ENCODE measurements at regions not wholly inside any gene's neighbourhood (a gene's known extent, or its start where the extent isn't known, plus 50 kb on each side); places are given as distances from the start of the nearest gene placed in this dataset.

GRCh38 chr1:101451888-101452287, 215.1 kb downstream of the S1PR1 start:
- WGBS, 2 donors = 81 to 88% methylated on average over 6 of the region's 6 CpGs
- Histone ChIP-seq H3K4me3 (replicated peaks in 1 of 3) (no peak overlapping the region), H3K4me1 (no peaks in the 10 kb centered on the region), H3K9me3 (no peaks in the 10 kb centered on the region), H3K27ac (no peak overlapping the region), H3K36me3 (no peaks in the 10 kb centered on the region), H3K27me3 (no peaks in the 10 kb centered on the region)
- no peak for DNase-seq
- intact Hi-C loops (cut with DNase I) = no loop called here
- no peak for TF ChIP-seq POLR2A (IDR thresholded peaks at IDR 0.05)
- TF ChIP-seq, protein P1, sequence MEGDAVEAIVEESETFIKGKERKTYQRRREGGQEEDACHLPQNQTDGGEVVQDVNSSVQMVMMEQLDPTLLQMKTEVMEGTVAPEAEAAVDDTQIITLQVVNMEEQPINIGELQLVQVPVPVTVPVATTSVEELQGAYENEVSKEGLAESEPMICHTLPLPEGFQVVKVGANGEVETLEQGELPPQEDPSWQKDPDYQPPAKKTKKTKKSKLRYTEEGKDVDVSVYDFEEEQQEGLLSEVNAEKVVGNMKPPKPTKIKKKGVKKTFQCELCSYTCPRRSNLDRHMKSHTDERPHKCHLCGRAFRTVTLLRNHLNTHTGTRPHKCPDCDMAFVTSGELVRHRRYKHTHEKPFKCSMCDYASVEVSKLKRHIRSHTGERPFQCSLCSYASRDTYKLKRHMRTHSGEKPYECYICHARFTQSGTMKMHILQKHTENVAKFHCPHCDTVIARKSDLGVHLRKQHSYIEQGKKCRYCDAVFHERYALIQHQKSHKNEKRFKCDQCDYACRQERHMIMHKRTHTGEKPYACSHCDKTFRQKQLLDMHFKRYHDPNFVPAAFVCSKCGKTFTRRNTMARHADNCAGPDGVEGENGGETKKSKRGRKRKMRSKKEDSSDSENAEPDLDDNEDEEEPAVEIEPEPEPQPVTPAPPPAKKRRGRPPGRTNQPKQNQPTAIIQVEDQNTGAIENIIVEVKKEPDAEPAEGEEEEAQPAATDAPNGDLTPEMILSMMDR (IDR thresholded peaks at IDR 0.05) = no peak

DNA sequence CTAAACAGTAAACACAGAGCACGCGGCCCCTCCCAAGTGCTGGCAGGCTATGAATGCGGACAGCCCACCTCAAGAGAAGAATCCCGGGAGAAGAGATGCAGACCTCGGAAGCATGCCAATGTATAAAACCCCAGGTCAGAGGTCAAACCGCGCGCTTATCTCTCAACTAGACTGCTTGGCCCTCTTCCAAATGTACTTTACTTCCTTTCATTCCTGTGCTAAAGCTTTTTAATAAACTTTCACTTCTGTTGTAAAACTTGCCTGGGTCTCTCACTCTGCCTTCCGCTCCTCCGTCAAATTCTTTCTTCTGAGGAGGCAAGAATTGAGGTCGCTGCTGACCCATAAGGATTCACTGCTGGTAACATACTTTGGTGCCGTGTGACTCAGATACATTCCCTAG, 216.0 kb downstream of the S1PR1 start:
- no peaks in the 10 kb centered on the region for H3K27me3 ChIP-seq
- H3K4me3 ChIP-seq (replicated peaks in 1 of 3) = no peak overlapping the region
- H3K9me3 ChIP-seq = no peaks in the 10 kb centered on the region
- no peaks in the 10 kb centered on the region for H3K4me1 ChIP-seq
- TF ChIP-seq POLR2A (IDR thresholded peaks at IDR 0.05) = no peak
- TF ChIP-seq, protein P1 (IDR thresholded peaks at IDR 0.05) = no peak
- no peaks in the 10 kb centered on the region for H3K36me3 ChIP-seq
- 76 to 82% methylated on average over 12 of the region's 12 CpGs for WGBS, 2 donors
- intact Hi-C loops (cut with DNase I) = no loop called here
- no peak for DNase-seq
- H3K27ac ChIP-seq = no peak overlapping the region

DNA sequence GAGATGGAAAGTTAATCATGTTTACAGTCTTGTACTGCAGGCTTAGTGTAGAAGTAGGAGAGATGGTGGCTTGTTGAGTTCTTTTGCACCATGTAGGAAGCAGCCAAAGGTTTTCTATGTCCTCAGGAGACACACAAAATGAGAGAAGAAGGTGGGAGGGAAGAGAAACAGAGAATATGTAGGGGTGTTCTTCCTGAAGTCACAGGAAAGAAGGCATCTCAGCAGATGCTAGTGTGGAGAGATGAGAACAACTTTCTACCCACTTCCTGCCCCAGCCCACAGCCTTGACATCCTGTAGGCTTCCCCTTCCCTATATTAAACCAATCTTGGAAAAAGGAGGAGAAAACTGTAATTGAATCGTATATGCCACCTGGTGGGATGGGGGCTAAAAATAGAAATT, 217.0 kb downstream of the S1PR1 start:
- WGBS, 2 donors = 72 to 74% methylated on average over 1 of the region's 1 CpG
- no peak overlapping the region for H3K27ac ChIP-seq
- TF ChIP-seq, protein P1 (IDR thresholded peaks at IDR 0.05) = no peak
- TF ChIP-seq POLR2A (IDR thresholded peaks at IDR 0.05) = no peak
- H3K4me3 ChIP-seq (replicated peaks in 1 of 3) = no peak overlapping the region
- no peaks in the 10 kb centered on the region for H3K4me1 ChIP-seq
- no peaks in the 10 kb centered on the region for H3K27me3 ChIP-seq
- intact Hi-C loops (cut with DNase I) = no loop called here
- no peak for DNase-seq
- no peaks in the 10 kb centered on the region for H3K36me3 ChIP-seq
- H3K9me3 ChIP-seq = no peaks in the 10 kb centered on the region

- no peaks in the 10 kb centered on the region for H3K4me1 ChIP-seq
- no peak overlapping the region for H3K27ac ChIP-seq
- TF ChIP-seq POLR2A (IDR thresholded peaks at IDR 0.05) = no peak
- TF ChIP-seq, protein P1 (IDR thresholded peaks at IDR 0.05) = no peak
- no peak overlapping the region for H3K4me3 ChIP-seq (replicated peaks in 1 of 3)
- H3K9me3 ChIP-seq = no peaks in the 10 kb centered on the region
- intact Hi-C loops (cut with DNase I) = no loop called here
- no peaks in the 10 kb centered on the region for H3K36me3 ChIP-seq
- DNase-seq = no peak
- 78 to 79% methylated on average over 4 of the region's 4 CpGs for WGBS, 2 donors
- no peaks in the 10 kb centered on the region for H3K27me3 ChIP-seq
These were observed 218.3 kb downstream of the S1PR1 start for GRCh38 chr1:101455166-101455565.

- no peaks in the 10 kb centered on the region for H3K36me3 ChIP-seq
- TF ChIP-seq POLR2A (IDR thresholded peaks at IDR 0.05) = no peak
- TF ChIP-seq, protein P1 (IDR thresholded peaks at IDR 0.05) = no peak
- no peak for DNase-seq
- intact Hi-C loops (cut with DNase I) = no loop called here
- no peak overlapping the region for H3K4me3 ChIP-seq (replicated peaks in 1 of 3)
- no peaks in the 10 kb centered on the region for H3K27me3 ChIP-seq
- H3K9me3 ChIP-seq = no peaks in the 10 kb centered on the region
- H3K4me1 ChIP-seq = no peaks in the 10 kb centered on the region
- no peak overlapping the region for H3K27ac ChIP-seq
These were observed 223.9 kb downstream of the S1PR1 start for GRCh38 chr1:101460739-101461138.
